HG03159 (cell line): ENCODE measurements at regions not wholly inside any gene's neighbourhood (a gene's known extent, or its start where the extent isn't known, plus 50 kb on each side); places are given as distances from the start of the nearest gene placed in this dataset.
"Not testable (repeated sequence)": the region's sequence is repeated elsewhere in the genome, so short reads cannot be mapped to it uniquely, and the experiment has no call there.

Source experiments
- ATAC-seq: cut with Tn5 transposase; IDR thresholded peaks from one replicate; pipeline ENCODE4 v1.9.1; 2021; ENCODE audit warnings: mild to moderate bottlenecking, moderate library complexity; ENCODE audit not compliant: unreplicated experiment

- no peak for ATAC-seq
Observed at GRCh38 chr5:124054564-124054963, 542.6 kb downstream of the CSNK1G3 start.

DNA sequence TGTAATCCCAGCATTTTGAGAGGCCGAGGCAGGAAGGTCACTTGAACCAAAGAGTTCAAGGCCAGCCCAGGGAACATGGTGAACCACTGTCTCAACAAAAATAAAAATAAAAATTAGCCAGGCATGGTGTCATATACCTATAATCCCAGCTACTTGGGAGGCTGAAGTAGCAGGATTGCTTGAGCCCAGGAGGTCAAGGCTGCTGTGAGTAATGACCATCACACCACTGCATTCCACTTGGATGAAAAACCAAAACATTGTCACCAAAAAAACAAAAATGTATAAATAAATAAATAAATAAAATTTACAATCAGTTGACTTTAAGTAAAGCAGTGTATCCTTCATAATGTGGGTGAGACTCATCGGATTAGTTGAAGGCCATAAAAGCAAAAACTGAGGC is 541.4 kb downstream of the CSNK1G3 start:
- ATAC-seq = no peak

- no peak for ATAC-seq
Observed at GRCh38 chr5:124052201-124052600, 540.2 kb downstream of the CSNK1G3 start.

DNA sequence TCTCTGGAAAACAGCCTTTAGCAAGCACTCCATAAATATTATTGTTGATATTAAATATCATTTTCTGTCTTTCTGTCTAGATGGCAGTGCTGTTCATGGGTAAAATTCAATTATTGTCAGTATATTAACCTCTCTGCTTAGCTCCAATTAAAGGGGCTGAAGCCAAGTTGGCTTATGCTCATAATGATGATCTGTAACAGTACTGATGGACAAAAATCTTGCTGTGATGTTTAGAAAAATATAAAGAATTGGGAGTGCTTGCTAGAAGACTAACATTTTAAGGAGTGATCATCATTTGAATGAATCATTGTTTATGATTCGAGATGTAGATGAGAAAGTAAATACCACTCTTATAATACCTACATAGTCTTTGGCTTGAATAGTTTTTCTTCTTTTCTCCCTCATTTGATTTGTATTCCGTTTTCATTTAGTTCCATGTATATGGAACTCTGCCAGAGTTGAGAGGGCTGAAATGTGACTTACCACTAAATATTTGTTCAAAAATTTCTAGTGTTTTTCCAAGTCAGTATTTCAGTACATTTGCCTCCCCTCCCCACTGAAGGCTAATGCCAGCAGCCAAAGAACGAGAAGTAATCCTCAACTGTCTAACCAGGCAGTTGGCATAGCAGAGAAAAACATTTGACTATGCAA is 538.3 kb downstream of the CSNK1G3 start:
- ATAC-seq = no peak

DNA sequence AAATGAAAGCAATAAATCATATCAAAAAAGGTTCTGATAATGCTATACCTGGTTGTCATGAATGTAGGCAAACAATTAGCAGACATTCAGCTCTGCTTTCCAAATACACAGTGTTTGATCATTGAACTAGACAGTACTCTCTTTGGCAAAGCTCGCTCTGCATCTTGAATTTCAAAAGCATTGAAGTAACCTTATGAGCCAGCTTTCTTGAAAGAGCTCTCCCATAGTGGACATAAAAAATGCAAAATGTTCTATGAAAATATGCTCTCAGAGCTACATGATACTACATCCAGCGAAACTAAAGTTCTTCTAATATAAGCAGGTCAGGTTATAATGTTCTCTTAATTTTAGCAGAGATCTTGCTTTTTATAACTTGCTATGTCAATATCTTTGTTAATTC is 533.4 kb downstream of the CSNK1G3 start:
- no peak for ATAC-seq

DNA sequence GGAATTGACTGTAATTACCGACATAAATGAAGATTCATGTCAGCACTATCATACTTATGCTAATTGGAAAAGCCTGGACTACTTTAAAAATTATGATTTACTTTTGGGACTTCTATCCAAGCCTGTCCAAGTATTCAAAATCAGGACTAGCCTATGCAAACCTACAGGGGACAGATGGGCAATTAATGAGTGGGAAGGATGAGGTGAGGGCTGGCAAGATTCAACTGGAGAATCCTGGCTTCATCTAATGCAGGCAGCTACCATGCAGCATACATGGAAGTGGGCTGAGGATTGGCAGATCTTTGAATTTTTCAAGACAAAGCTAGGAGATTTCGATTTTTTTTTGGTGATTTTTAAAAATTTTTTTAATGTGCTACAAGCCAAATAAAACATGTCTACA is 532.6 kb downstream of the CSNK1G3 start:
- no peak for ATAC-seq

GRCh38 chr5:124043456-124043855 is 531.5 kb downstream of the CSNK1G3 start:
- peak; percentile 58 for ATAC-seq

DNA sequence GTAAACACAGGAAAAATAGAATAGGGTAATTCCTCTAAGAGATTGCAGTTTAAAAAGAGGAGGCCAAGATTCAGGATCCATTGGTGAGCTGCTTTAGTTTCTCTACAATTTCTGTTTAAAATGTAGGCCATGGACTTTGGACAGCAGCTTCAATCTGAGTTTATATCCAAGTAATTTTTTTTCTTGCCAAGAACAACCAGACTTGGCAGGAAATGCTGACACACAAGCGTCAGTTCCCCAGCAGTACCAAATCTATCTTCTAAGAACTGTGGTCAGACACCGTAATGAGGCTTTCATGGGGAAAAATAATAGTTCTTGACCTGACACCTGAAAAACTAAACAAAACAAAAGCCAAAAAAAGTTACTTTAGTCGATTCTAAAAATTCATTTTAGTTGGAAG is 528.8 kb downstream of the CSNK1G3 start:
- ATAC-seq = no peak

- ATAC-seq = no peak
Observed at GRCh38 chr5:124039410-124039809, 527.4 kb downstream of the CSNK1G3 start.

- no peak for ATAC-seq
Observed at GRCh38 chr5:124036786-124037185, 524.8 kb downstream of the CSNK1G3 start.

DNA sequence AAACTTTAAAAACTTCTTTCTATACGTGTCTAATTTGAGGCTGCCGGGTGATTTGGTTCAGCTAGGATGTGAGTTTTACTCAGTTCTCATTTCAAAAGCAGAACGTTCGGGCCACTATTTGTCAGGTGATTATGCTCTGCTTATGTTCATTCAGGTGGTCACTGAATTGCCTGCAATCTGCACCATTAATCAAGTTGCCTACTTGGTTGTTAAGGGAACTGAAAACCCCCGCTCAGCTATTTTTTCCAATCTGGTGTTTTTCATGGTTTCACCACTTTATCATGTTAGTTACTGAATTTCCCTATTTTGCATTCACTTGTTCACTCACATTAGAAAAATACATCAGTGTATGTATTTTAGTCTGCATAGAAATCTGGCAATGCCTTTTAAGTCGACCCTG is 523.0 kb downstream of the CSNK1G3 start:
- ATAC-seq = peak; percentile 97

- ATAC-seq = no peak
Observed at GRCh38 chr5:124034083-124034700, 522.2 kb downstream of the CSNK1G3 start.

DNA sequence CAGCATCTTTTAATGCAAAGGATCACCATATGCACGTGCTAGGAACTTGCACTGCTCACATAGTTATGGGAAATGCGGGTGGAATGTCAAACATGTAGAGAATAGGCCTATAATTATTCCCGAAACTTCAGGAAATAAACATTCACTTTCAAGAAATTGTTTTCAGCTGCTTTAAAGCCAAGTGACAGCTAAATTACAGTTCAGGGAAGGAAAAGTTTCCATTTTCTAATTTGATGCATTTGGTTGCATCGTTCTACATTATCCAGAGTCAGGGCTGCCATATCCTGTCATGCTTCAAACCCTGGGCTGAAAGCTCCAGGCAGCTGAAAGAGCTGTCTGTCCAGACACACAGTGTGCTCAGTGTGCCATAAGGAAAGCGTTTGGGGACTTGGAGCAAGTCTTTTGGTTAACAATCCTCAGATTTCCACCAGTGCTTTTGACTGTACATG is 518.1 kb downstream of the CSNK1G3 start:
- no peak for ATAC-seq

DNA sequence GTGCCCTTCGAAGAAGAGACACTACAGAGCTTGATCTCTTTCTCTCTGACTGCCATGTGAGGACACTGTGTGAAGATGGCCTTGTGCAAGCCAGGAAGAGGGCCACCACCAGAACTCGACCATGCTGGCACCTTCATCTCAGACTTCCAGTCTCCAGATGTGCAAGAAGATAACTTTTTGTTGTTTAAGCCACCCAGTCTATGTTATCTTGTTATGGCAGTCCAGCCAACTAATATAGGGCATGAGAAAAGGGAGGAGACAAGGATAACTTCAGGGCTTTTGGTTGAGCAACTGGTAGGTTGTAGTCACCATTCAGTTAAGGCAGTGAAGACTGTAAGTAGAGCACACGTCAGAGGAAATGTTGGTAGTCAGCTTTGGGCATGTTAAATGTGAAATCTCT is 515.5 kb downstream of the CSNK1G3 start:
- no peak for ATAC-seq

GRCh38 chr5:124025306-124025845 is 513.4 kb downstream of the CSNK1G3 start:
- no peak for ATAC-seq

DNA sequence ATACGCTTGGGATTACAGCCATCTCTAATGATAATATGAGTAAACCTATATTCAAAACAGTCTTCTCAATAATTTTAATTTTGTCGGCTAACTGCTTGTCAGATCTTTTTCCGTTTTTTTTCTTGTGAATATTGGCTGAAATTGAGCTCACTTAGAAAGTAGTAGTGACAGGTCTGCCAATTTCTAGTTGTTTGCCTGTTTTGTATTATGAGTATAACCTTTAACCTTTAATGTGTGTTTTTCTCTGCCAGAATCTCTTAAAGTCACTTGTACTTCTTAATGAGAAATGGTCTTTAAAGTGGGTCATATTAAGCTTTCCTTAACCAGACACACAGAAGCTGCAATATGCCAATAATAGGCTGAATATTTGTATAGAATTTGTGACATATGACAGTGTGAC is 511.0 kb downstream of the CSNK1G3 start:
- ATAC-seq = no peak

GRCh38 chr5:124021776-124022175 is 509.8 kb downstream of the CSNK1G3 start:
- no peak for ATAC-seq

GRCh38 chr5:124021066-124021641 is 509.2 kb downstream of the CSNK1G3 start:
- ATAC-seq = no peak

- ATAC-seq = not testable (repeated sequence)
Observed at GRCh38 chr5:124017321-124017720, 505.3 kb downstream of the CSNK1G3 start.

GRCh38 chr5:124007675-124008398 is 495.9 kb downstream of the CSNK1G3 start:
- ATAC-seq = no peak

DNA sequence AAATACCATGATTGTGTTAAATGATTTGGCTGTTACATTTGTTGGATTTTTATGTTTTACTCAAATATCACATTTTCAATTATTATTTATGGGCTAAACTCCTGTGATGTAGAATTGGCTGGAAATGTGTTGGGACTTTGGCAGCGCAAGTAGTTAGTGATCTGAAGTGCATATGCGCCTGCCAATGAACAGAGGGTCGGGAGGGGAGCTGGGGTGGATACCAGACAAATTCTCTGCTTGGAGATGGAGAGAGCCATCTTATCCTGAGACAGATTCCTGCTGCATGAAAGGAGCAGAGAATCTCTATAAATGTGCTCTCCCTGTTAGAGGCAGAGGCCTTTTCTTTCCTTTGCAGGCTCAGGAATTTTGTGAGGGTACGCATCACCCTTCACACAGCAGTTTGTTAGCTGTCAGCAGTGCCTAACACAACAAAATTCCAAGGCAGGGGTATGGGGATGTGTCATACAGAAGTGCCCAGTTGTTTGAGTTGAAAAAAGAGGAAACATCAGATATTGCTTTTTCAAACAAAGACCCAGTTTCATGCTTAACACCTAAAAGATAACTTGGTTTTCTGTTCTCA is 489.1 kb downstream of the CSNK1G3 start:
- ATAC-seq = no peak
